22Rv1 (cell line): ENCODE measurements at regions not wholly inside any gene's neighbourhood (a gene's known extent, or its start where the extent isn't known, plus 50 kb on each side); places are given as distances from the start of the nearest gene placed in this dataset.

Experiments used
- H3K27ac ChIP-seq: fragments of 450-650 bp; 2 replicates; pipeline ENCODE4 v1.5.1; 2017
- ZFX ChIP-seq: fragments of 450-650 bp; IDR thresholded peaks from 2 replicates; pipeline ENCODE4 v1.6.1; 2017; ENCODE audit warnings: antibody characterized with exemption, borderline replicate concordance
- TF ChIP-seq, protein P1 (sequence below): fragments of 450-650 bp; IDR thresholded peaks from 2 replicates; pipeline ENCODE4 v1.5.1; 2017; ENCODE audit warnings: mild to moderate bottlenecking

- no peak for TF ChIP-seq ZFX
- TF ChIP-seq, protein P1, sequence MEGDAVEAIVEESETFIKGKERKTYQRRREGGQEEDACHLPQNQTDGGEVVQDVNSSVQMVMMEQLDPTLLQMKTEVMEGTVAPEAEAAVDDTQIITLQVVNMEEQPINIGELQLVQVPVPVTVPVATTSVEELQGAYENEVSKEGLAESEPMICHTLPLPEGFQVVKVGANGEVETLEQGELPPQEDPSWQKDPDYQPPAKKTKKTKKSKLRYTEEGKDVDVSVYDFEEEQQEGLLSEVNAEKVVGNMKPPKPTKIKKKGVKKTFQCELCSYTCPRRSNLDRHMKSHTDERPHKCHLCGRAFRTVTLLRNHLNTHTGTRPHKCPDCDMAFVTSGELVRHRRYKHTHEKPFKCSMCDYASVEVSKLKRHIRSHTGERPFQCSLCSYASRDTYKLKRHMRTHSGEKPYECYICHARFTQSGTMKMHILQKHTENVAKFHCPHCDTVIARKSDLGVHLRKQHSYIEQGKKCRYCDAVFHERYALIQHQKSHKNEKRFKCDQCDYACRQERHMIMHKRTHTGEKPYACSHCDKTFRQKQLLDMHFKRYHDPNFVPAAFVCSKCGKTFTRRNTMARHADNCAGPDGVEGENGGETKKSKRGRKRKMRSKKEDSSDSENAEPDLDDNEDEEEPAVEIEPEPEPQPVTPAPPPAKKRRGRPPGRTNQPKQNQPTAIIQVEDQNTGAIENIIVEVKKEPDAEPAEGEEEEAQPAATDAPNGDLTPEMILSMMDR = no peak
- H3K27ac ChIP-seq = no peak overlapping the region
Observed at GRCh38 chr21:16358784-16359183, 629.0 kb downstream of the USP25 start.

GRCh38 chr21:16363100-16363499 is 633.3 kb downstream of the USP25 start:
- TF ChIP-seq ZFX = no peak
- TF ChIP-seq, protein P1 = no peak
- H3K27ac ChIP-seq = no peak overlapping the region

DNA sequence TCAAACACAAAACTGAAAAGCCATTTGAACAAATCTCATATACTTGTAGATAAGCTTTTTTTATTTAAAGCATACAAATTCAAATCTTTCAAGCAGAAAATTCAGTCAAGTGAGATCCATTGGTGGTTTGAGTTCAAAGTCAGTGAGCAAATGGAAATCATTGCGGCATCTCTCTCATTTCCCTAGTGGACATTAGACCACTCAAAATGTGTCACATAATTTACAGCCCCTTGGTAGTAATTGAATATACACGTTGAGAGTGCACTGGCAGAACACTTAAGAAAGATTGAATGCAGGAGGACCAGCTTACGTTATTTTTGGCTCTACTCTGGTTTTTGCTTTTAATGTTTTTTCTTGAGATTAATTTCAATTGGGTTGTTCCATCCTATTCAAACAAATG is 633.7 kb downstream of the USP25 start:
- TF ChIP-seq, protein P1 = no peak
- no peak for TF ChIP-seq ZFX
- H3K27ac ChIP-seq = no peak overlapping the region

GRCh38 chr21:16366207-16366606 is 636.4 kb downstream of the USP25 start:
- H3K27ac ChIP-seq = no peak overlapping the region
- TF ChIP-seq ZFX = no peak
- TF ChIP-seq, protein P1 = no peak

DNA sequence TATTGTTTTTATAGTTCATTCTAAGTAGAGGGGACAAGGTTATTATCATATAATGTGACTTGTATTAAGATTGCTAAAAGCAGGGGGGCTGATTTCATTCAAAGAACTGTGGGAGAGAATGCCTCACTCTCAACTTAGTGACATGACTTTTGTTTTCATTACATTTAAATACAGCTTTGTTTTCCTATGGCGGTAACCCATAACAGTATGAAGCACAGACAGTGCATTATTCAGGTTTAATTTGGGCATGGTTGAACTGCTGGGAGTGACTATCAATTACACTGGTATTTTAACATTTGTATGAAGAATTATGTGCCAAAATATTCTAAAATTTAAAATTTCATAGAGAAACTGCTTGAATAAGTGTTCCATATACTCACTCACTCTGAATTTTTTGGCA is 637.3 kb downstream of the USP25 start:
- TF ChIP-seq, protein P1 = no peak
- TF ChIP-seq ZFX = no peak
- H3K27ac ChIP-seq = no peak overlapping the region

GRCh38 chr21:16370186-16370585 is 640.4 kb downstream of the USP25 start:
- 0 out of 2 replicates have a peak overlapping the region, but pooled peaks have one; percentile 16 for H3K27ac ChIP-seq
- TF ChIP-seq, protein P1 = no peak
- TF ChIP-seq ZFX = no peak

DNA sequence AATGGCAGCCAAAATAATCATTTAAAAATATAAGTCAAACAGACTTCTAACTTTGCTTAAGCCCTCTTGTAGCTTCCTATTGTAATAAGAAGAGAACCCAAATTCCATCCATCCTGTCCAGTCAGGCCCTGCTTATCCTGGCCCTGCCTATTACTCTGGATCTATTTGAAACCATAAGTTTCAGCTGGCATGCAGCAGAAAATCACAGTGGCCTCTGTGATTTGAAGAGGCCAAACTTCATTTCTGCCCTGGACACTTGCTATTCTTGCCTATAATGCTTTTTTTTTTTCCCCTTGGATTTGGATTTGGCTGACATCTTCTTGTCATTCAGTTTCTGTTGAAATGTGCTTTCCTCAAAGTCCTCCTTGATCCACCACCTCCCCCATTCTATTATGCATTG is 642.8 kb downstream of the USP25 start:
- no peak overlapping the region for H3K27ac ChIP-seq
- TF ChIP-seq, protein P1 = no peak
- no peak for TF ChIP-seq ZFX
